Lower lobe of right lung (tissue), 2 donors: ENCODE measurements at regions not wholly inside any gene's neighbourhood (a gene's known extent, or its start where the extent isn't known, plus 50 kb on each side); places are given as distances from the start of the nearest gene placed in this dataset.

Experiments
- ATAC-seq, 2 donors: fragments of 200-7000 bp; cut with Tn5 transposase; one replicate each; pipeline ENCODE4 v1.9.1; 2020 to 2022; ENCODE audit warnings: mild to moderate bottlenecking in 2 of 2, moderate library complexity in 2 of 2
- DNase-seq: peaks from one replicate; pipeline ENCODE4 v3.0.0-alpha.2; 2020
- H3K27ac ChIP-seq: fragments of 200-600 bp; one replicate; pipeline ENCODE4 v1.8.0; 2022
- H3K27me3 ChIP-seq: fragments of 200-600 bp; one replicate; pipeline ENCODE4 v1.8.0; 2022; ENCODE audit warnings: low read depth
- H3K36me3 ChIP-seq: fragments of 200-600 bp; one replicate; pipeline ENCODE4 v1.8.0; 2022; ENCODE audit warnings: mild to moderate bottlenecking
- H3K4me1 ChIP-seq: fragments of 200-600 bp; one replicate; pipeline ENCODE4 v1.8.0; 2022
- H3K4me3 ChIP-seq: fragments of 200-600 bp; one replicate; pipeline ENCODE4 v1.8.0; 2022; ENCODE audit warnings: mild to moderate bottlenecking
- H3K9me3 ChIP-seq: fragments of 200-600 bp; one replicate; pipeline ENCODE4 v1.8.0; 2022
- CTCF ChIP-seq: fragments of 200-600 bp; IDR thresholded peaks from one replicate; pipeline ENCODE4 v1.8.0; 2022; ENCODE audit warnings: antibody characterized with exemption, mild to moderate bottlenecking
- intact Hi-C: fragments of 100-400 bp; cut with DNase I; formaldehyde crosslinking; loops from one replicate; pipeline ENCODE4 v1.11.0; 2022
- donor health status: DM: no; HTN: yes; CAD: no; lungs with severe emphysema.

DNA sequence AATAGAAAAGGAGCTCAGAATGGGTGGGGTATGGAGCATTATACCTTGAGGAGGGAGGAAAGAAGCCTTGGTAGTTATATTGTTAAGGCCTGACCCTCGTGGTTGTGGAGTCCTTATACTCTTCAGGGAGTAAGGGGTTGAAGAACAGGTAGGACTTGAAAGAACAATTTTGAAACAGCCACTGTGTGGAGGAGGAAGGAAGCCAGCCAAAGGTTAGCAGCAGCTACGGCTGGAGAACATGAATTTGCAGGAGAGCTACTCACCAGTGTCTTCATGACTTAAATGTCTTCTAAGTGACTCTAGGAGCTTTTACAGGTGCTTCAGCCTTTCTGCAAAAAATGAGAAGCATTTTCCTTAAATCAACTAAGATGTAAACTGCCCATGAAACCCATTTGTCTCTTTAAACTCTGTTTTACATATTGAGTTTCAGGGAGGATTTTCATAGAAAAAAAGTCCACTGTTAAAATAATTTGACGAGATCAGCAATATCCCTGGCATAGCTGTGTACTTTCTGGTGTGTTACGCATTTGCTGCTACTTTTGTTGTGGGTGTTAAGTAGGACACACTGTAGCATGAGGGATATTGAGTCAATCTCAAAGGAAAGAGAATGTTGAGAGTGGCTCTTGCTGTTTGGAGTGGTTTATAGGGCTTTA is 110.6 kb upstream of the ELL2 start:
- no peak for DNase-seq
- Histone ChIP-seq H3K27me3 (no peaks in the 10 kb centered on the region), H3K4me1 (peaks cover 8% of the 10 kb centered on the region), H3K4me3 (no peak overlapping the region), H3K9me3 (no peaks in the 10 kb centered on the region), H3K27ac (no peak overlapping the region), H3K36me3 (no peaks in the 10 kb centered on the region)
- TF ChIP-seq CTCF = no peak
- ATAC-seq = no peak
- intact Hi-C loops = no loop called here

GRCh38 chr5:96070622-96071225 is 109.1 kb upstream of the ELL2 start:
- peaks cover 10% of the 10 kb centered on the region for H3K4me1 ChIP-seq
- intact Hi-C loops = no loop called here
- H3K9me3 ChIP-seq = no peaks in the 10 kb centered on the region
- ATAC-seq = no peak
- no peak overlapping the region for H3K4me3 ChIP-seq
- no peaks in the 10 kb centered on the region for H3K27me3 ChIP-seq
- DNase-seq = no peak
- H3K36me3 ChIP-seq = no peaks in the 10 kb centered on the region
- H3K27ac ChIP-seq = no peak overlapping the region
- TF ChIP-seq CTCF = no peak

- DNase-seq (no peak), ATAC-seq (no peak)
- Histone ChIP-seq H3K27ac (no peak overlapping the region), H3K4me1 (peaks cover 13% of the 10 kb centered on the region), H3K4me3 (no peak overlapping the region), H3K27me3 (no peaks in the 10 kb centered on the region), H3K36me3 (no peaks in the 10 kb centered on the region), H3K9me3 (no peaks in the 10 kb centered on the region)
- no peak for TF ChIP-seq CTCF
- intact Hi-C loops = no loop called here
These were observed 106.4 kb upstream of the ELL2 start for GRCh38 chr5:96067894-96068614.

- ATAC-seq = no peak
- Histone ChIP-seq H3K4me1 (peaks cover 13% of the 10 kb centered on the region), H3K36me3 (no peaks in the 10 kb centered on the region), H3K9me3 (no peaks in the 10 kb centered on the region), H3K4me3 (no peak overlapping the region), H3K27me3 (no peaks in the 10 kb centered on the region), H3K27ac (no peak overlapping the region)
- no peak for DNase-seq
- no peak for TF ChIP-seq CTCF
- intact Hi-C loops = no loop called here
These were observed 105.6 kb upstream of the ELL2 start for GRCh38 chr5:96067251-96067650.

- intact Hi-C loops = no loop called here
- no peak overlapping the region for H3K27ac ChIP-seq
- H3K4me3 ChIP-seq = no peak overlapping the region
- H3K9me3 ChIP-seq = no peaks in the 10 kb centered on the region
- no peaks in the 10 kb centered on the region for H3K36me3 ChIP-seq
- H3K27me3 ChIP-seq = no peaks in the 10 kb centered on the region
- no peak for DNase-seq
- peaks cover 13% of the 10 kb centered on the region for H3K4me1 ChIP-seq
- no peak for ATAC-seq
- TF ChIP-seq CTCF = no peak
These were observed 104.7 kb upstream of the ELL2 start for GRCh38 chr5:96066386-96066719.
